NB4 (cell line): ENCODE measurements at regions not wholly inside any gene's neighbourhood (a gene's known extent, or its start where the extent isn't known, plus 50 kb on each side); places are given as distances from the start of the nearest gene placed in this dataset.

ENCODE experiments used
- MYC ChIP-seq: IDR thresholded peaks from 2 replicates; pipeline ENCODE4 v1.6.1; 2011; ENCODE audit warnings: low read depth, low read length
- POLR2A ChIP-seq: IDR thresholded peaks from 2 replicates; pipeline ENCODE4 v1.6.1; 2011; ENCODE audit warnings: mild to moderate bottlenecking; ENCODE audit not compliant: insufficient read length; ENCODE audit errors: extremely low read depth
- TF ChIP-seq, protein P1 (sequence below): IDR thresholded peaks from one replicate; pipeline ENCODE4 v1.5.1; 2012; ENCODE audit warnings: low read depth, low read length
- TF ChIP-seq, protein P2 (sequence below): IDR thresholded peaks from 2 replicates; pipeline ENCODE4 v1.6.1; 2011; ENCODE audit warnings: low read depth, low read length

GRCh38 chr1:88252745-88253144, 431.3 kb upstream of the PKN2 start:
- TF ChIP-seq, protein P1, sequence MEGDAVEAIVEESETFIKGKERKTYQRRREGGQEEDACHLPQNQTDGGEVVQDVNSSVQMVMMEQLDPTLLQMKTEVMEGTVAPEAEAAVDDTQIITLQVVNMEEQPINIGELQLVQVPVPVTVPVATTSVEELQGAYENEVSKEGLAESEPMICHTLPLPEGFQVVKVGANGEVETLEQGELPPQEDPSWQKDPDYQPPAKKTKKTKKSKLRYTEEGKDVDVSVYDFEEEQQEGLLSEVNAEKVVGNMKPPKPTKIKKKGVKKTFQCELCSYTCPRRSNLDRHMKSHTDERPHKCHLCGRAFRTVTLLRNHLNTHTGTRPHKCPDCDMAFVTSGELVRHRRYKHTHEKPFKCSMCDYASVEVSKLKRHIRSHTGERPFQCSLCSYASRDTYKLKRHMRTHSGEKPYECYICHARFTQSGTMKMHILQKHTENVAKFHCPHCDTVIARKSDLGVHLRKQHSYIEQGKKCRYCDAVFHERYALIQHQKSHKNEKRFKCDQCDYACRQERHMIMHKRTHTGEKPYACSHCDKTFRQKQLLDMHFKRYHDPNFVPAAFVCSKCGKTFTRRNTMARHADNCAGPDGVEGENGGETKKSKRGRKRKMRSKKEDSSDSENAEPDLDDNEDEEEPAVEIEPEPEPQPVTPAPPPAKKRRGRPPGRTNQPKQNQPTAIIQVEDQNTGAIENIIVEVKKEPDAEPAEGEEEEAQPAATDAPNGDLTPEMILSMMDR: no peak
- TF ChIP-seq MYC: no peak
- TF ChIP-seq, protein P2, sequence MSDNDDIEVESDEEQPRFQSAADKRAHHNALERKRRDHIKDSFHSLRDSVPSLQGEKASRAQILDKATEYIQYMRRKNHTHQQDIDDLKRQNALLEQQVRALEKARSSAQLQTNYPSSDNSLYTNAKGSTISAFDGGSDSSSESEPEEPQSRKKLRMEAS: no peak
- no peak for TF ChIP-seq POLR2A
